Brain pericyte (primary cell): ENCODE measurements at regions not wholly inside any gene's neighbourhood (a gene's known extent, or its start where the extent isn't known, plus 50 kb on each side); places are given as distances from the start of the nearest gene placed in this dataset.
A peak's percentile ranks its signal among the peaks of the same experiment; 100 is the strongest.

Experiments used
- DNase-seq: peaks from one replicate; pipeline ENCODE4 v3.0.0-alpha.2; 2012; ENCODE audit warnings: low read depth, low spot score

DNA sequence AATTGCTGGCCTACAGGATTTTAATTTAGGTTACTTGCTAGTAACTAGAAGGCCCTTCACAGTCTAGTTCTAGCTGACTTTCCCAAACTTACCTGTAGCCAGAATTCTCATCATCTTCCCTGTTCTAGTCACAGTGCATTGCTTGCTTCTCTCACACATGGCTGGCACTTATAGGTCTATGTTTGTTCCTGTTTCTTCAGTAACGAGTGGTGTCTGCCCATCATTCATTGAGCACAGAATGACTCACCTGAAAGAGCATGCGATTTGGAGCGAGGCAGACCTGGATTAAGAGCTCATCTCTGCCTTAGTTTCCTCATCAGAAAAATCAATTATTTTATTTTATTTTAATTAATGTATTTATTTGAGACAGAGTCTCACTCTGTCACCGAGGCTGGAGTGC lies 201.7 kb upstream of the ANK2 start:
- DNase-seq, result no peak

DNA sequence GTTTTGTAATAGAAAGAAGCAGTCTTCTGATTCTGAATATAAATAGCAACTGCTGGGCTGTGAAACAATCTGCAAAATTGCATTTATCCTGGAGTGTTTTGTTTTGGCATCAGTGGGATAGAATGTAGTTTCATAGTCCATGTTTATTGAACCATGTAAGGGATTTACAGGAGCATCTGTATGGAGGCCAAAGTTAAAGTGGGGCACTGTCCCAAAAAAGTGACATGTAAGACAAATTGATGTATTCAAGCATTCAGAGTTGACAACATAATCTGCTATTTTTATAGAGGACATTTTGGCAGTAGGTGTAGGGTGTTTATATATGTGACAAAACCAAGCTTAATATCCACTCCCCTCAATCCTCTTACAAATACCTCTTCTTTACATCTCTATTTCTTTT lies 200.5 kb upstream of the ANK2 start:
- DNase-seq, result no peak

DNA sequence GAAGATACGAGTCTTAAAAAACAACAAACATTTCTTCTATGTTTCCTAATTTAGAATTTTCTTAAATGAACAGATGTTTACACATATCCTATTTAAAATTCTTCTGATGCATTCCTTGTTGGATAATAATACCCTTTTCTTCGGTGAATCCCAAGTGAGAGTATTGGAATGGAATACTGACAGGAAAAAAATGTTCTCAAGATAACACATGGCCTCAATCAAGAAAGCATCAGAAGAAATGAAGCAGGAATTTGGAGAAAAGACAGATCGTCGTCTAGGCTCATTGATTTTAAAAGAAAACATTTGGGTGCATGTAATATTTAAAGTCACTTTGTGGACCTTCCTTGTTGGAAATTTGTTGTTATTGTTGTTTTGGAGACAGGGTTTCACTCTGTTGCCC lies 196.9 kb upstream of the ANK2 start:
- no peak for DNase-seq

DNA sequence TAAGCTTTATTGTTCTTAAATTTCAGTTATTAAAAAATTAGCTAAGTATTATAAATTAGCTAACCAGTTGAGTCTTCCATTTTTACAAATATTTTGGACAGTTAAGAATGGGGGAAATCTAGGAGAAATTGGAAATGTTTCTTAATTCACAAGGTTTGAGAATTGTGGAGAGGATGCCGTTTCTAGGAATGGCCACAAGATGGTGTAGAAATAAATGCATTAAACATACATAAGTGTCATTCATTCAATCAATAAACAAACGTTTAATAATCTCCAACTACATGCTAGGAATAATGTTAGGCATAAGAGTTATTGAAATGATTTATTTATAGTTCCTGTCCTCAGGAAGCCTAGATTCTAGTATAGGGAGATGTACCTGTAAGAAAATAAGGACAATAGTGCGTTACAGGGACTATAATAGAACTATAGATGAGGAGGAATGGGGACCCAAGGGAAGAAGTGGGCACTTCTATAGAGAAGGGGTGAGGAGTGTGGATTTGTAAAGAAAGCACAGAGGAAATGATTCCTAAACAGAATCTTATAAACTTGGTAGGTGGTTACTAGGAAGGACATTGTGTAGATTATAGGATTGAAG lies 195.7 kb upstream of the ANK2 start:
- DNase-seq, result no peak

DNA sequence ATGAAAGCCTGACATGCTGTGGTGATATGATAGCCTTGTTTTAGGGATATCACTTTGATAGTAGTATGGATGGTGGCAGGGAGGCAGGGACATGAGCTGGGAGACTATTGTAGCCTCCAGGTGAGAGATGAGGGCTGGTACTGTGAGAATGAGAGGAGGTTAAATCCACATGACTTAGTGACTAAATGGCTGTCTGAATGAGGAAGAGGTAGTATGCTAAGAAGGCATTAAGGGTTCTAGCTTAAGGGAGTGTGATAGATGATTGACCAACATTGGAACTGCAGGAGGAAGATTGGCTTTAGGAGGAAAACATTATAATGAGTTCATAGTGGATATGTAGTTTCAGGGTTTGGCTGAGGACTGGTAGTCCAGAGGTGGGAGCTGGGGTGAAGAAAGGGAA lies 195.0 kb upstream of the ANK2 start:
- no peak for DNase-seq

DNA sequence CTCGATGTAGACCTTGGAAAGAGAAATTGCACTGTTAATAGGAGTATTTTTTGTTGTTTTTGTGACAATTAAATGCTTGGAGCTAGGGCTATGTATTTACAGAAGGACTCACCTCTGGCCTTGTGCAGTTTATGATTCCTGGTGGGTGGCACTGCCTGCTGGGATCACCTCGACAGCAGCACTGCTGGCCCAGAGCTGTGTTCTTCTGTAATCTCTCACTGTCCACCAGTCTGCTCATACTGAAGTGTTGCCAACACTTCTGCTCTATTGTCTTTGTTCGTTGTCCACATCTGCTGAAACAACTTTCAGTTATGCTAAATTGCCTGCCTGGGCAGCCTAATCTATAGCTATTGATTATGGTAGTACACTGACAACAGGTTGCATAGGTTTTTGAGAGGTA lies 194.4 kb upstream of the ANK2 start:
- no peak for DNase-seq

DNA sequence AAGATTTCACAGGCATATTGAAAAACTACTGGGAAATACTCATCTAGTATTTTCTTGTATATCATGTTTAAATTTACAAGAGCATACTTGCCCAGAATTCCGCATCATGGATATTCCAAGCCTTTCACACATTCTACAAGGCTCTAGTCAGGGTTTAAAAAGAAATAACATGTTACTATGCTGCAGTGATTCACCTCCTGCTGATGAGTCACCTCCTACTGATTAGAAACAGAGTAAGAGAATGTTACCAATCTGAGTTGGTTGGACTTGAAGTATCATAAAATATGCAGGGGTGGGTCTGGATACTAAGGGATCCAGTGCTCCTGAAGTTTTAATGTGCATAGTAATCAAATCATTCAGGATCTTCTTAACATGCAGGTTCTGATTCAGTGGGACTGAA lies 192.0 kb upstream of the ANK2 start:
- DNase-seq, result no peak

DNA sequence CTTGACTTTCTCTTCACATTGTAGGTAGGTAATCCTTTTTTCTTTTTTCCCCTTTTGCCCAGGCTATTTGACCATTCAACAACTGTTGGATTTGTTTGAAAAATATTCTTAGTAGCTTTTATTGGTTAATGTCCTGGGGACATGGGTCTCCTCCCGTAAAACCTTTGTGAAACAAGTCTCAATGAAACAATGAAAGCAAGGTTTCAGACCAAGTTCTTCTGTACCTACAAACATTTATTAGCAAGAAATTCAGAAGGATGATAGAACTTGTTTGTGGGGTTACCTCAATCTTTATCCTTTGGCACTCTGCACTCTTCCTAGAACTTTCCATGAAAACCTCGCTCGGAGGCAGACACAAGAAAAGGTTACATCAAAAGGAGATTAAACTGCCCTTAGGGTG lies 190.7 kb upstream of the ANK2 start:
- DNase-seq, result no peak

DNA sequence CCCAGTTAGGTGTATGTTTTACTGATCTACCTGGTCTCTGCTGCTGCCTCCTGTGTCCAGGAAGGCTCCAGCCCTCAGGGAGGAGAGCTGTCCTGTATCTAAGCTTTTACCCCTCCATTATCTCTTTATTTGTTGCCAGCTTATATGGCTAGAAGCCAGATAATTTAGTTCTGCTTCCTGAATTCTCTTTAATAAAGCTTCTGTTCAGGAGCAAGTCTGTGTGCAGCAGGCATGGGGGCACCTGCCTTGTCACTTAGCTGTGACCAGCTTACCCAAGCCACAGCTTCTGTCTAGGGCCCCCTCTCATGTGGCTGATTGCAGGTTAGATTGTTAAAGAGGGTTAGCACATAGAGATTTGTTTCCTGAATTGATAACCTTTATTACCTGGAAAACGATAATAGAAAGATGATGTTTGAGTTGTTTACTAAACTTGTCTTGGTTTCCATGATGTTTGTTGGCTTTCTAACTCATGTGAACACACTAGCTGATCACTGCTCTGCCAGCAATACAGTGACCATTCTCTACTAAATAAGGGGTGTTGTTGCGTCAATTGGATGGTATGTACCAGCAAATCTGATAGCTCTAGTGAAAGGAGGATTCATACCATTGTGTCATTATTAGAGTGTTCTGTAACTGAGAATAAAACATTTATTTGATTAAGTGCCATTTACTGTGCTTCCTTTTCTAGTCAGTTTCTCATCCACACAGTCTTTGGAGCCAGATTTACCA lies 189.8 kb upstream of the ANK2 start:
- DNase-seq, result no peak

DNA sequence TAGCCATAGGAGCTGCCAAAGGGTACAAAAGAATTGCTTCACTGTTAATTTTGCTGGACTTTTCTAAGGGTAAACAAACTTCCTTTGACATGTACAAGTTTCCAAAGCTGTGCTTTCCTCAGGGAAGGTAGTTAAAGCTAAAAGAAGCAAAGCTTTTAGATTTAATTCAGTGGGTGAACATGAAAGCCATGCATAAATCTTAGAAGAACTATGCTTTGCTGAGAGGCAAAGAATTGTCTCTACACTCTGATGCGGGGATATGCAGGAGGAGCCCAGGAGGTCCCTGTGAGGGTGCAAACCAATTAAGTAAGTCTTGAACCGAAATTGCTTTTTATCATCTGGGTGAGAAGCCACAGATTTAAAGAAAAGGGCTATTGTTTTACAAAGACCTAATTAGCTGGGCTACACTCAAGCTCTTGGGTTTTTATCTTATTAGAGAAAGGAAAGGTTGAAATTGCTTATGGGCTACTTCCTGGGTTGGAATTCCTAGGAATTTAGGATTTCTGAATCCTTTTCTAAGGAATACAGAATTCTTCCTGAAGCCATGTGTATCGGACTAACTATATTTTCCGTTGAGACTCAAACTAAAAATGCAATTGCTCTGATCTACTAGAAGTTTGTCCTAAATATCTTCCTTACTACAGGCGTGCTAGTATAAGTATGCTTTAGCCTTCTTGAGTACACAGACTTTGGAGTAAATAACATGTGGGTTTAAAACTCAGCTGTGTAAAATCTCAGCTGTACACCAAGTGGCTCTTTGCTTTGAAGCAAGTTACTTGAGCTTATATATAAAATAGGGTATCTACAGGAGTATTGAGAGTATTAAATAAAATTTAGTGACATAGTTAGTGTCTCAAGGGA lies 188.4 kb upstream of the ANK2 start:
- no peak for DNase-seq

DNA sequence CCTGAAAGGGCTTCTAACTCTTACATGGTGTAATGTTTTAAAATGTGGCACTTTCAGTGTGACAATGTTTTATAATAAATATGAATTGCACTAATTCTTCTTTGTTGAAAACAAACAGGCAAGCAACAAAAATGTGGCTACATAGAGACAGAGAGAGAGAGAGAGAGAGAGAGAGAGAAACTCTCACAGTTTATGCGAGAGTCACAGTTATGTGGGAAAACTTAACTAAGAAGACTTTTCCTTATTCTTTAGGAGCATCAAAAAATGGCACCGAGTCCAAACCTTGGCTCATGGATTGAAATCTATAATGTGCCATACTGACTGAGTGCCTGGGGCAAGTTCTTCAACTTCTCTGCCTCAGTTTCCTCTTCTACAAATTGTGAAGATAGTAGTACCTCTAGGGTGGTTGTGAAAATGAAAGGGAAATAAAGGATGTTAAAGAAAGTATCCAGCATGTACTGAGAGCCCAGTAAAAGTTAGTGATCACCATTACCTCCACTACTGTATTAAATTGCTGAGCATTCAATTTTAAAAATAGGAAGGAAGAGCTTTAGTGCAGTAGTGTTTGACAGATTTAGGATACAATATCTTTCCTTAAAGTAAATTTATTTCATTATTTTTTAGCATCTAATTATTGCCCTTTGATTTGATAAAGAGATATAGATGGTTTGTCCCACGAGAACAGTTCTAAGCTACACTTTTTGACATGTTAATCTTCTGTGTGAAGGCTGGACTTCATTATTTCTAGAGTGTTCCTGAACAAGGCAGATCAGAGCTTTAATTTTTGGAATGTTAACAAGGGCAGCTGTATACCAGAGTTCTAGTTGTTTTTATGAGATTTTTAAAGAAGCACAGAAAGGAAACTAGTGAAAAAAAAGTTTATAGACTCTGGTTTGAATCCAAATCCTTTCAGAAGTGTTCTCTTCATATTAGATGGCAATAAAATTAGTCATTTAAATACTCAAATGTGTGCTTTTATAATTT lies 187.5 kb upstream of the ANK2 start:
- no peak for DNase-seq

DNA sequence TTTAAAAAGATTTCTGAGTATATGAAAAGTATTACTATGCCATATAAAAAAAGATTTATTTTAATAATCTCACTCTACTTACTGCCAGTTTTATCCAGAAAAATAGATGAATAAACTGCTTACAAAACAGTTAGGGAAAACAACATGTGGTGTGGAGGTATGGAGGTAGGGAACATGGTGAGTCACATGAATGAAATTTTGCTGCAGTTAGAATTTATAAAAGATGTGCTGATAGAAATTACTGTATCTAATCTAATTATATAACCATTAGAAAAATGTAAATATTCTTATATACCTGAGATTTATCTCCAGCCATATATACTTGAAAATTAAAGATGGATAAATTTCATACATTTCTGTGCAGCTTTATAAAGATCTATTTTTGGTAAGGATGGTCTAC lies 184.0 kb upstream of the ANK2 start:
- no peak for DNase-seq

DNA sequence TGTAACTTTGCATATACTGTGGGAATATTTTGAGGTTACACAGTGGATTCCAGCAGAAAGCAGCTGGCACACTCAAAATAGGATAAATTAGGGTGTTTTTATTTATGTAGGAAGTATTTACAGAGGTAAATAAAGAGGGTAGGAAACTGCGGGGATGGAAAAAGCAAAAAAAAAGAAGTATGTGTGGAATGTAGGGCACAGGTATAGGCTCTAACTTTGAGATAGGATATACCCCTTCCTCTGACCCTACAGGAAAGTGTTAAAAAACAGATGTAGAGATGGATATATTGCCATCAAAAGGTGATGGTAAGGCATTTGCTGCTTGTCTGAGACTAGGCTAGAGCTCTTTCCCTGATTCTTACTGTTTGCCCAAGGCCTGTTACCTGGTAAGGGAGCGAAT lies 173.1 kb upstream of the ANK2 start:
- no peak for DNase-seq

DNA sequence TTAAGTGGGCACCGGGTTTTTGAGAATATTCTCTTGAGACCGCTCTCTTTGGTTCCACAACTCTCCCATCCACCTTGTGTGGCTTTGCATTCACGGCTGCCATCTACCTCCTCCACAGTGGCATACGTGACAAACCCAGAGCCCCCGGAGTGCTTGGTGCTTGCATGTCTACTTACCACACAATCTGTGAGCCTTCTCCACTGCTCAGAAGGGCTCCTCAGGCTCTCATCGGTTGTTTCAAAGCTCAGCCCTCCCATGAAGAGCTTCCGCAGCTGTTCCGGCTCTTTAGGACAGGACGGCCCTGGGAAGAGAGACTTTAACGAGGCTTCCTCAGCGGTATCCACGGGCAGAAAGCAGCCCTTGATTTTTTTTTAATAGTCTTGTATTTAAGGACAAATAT lies 167.6 kb upstream of the ANK2 start:
- no peak for DNase-seq

DNA sequence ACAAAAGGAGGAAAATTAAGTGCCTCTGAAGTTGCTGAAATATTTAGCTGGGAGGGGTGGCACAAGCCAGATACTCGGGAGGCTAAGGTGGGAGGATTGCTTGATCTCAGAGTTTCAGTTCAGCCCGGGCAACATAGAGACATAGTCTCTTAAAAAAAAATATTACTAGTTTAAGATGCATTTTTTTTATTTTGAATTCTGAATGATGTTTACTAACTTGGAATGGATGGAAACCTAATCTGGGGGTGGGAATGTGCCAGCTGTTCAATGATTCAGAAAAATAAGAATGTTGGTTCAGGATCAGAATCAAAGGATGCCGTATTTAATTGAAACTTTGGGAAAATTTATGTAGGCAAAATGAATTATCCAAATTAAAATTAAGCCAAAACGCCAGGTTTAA lies 167.2 kb upstream of the ANK2 start:
- no peak for DNase-seq

DNA sequence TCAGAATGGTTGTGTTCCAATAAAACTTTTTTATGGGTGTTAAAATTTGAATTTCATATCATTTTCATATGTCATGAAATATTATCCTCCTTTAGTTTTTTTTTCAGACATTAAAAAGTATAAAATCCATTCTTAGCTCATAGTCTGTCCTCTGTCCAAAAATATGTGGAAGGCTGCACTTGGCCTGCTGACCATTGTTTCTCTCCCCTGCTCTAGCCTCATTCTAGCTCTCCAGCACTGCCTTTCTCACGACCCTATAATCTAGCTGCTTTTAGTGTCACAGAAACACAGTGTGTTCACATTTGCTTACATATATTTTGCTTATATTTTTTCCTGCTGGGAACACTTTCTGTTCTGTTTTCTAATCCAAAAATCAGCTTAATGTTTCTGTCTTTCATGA lies 165.0 kb upstream of the ANK2 start:
- DNase-seq, result no peak

DNA sequence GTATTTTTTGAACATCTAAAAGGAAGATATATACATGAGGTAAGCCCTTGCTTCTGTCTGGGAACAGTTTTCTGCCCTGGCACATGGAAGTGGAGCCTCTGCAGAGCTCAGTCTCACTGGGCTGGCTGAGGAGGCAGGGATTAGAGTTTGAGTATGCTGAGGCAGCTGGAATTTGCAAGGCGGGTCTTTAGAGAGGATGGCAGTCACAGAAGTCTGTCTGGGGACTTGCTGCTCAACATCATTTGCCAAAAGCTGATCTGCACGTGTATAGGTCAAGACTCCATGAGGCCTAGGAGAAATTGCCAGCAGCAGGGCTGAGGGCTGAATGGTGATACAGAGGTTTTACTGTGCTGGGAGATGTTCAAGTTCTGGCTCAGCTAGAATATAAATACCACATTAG lies 163.6 kb upstream of the ANK2 start:
- no peak for DNase-seq

DNA sequence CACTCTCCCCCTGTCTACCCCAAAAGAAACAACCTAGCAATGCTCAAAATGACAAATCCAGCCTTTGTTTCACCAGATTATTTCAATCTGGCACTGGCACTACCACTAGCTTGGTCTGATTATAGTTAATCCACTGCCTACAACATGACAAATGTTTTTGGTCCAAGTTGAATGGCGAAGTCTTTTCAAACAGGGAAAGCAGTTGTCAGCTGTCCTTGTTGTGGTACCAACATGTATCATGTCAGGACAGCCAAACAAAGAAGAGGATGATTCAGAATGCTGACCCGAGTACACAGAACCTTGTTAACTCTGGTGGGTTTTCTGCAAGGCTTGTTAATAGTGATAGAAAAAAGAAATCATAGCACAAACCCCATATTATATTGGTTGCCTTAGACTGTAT lies 160.8 kb upstream of the ANK2 start:
- DNase-seq, result no peak

DNA sequence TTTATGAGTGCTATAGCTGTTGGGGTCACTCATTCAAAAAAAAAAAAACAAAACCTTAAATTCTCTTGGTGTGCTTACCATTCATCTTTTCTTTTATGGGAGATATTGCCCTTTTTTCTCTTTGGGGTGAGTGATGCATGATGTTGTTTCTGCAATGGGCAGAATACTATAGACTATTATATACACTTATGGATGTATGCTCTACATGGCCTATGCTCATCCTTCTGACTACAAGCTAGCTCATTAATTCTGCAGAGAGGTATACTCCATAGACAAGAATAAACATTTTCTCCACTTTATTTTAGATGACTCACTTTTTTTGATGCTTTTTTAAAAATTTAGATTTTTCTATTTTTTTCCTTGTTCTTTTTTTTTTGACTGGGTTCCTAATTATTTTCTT lies 160.3 kb upstream of the ANK2 start:
- no peak for DNase-seq

DNA sequence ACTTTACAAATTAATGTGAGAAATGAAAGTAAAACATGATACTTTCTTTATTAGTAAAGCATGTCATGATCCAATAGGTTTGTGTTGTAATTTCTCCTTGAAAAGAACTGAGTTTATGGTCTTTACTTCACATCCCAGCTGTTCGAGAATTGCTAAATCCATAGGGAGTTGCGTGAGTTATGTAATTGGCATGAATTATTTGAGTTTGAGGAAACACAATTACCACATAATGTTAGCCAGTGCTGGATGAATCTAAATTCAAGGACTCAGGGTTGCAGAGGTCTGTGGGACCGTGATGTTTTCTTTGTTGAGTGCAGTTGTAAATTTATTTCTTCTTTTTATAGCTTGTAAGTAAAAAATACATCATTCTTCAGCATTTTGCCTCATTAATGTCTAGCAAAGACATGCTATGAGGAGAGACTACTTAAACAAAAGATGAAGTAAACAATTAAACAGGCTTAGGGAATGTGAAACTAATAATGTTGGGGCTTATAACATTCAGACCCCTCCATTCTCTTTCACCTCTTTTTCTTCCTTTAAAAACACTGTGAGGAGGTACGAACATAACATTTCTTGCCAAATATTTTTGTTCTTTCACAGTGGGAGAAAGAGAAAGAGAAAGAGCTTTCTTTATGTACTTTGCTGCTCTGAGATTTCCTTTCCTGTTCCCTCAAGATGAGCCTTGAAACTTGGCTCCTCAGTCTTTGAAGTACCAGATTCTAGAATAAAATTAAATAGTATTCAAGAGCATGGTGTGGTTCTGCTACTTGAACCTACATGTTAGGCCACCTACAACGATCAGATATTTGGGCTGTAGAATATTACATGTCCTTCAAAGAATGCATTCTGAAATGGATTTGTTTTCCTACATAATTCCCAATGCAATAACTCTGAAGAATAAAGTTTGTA lies 159.6 kb upstream of the ANK2 start:
- DNase-seq, result peak; percentile 63

DNA sequence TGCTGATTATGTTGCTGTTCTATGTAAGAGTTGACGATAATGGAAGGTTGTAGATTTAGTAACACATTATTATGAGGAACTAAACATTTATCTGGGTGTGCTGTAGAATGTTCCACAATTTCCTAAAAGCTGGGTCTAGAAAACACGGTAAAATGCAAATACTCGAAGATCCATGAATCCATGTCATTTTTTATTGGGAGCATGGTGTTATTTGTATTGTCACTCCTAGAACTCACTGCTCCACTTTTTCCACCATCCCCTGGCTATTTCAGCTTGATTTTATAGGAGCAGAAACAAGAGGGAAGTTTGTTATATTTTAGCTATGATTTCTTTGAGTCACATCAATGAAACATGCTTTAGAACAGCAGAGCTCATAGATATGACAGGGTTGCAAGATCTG lies 155.0 kb upstream of the ANK2 start:
- no peak for DNase-seq
